HG03108 (cell line): ENCODE measurements at regions not wholly inside any gene's neighbourhood (a gene's known extent, or its start where the extent isn't known, plus 50 kb on each side); places are given as distances from the start of the nearest gene placed in this dataset.
A peak's percentile ranks its signal among the peaks of the same experiment; 100 is the strongest.

ENCODE experiments used
- ATAC-seq: cut with Tn5 transposase; IDR thresholded peaks from one replicate; pipeline ENCODE4 v1.9.1; 2021; ENCODE audit warnings: moderate library complexity; ENCODE audit not compliant: unreplicated experiment

DNA sequence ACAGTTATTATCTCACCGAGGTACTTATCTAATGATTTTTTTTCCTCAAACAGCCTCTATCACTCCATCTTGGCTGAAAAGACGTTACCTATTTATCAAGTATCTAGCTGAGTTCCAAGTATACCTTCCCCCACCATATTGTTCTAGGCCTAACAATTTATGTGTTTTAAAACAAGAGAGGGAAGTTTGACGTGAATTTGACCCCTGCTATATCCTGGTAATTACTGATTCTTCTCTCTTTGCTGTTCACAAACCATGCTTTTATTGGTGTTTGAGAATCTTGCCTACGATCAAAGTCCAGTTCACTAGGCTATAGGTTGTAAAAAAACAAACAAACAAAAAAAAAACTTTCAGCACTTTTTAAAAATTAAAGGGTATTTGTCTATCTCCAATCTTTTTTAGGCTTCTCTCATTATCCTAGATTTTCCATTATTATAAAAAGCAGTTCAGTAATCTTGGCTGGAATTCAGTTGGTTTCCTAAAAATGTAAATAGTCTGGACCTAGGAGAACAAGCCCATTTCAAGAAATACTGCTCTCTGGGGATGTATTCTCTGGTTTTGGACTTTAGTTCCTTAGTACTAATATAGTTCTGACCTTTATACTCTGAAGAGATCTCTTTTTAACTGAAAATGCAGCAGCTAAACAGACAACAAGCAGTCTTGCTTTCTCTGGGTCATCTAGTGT, 505.4 kb downstream of the CPS1 start:
- no peak for ATAC-seq

DNA sequence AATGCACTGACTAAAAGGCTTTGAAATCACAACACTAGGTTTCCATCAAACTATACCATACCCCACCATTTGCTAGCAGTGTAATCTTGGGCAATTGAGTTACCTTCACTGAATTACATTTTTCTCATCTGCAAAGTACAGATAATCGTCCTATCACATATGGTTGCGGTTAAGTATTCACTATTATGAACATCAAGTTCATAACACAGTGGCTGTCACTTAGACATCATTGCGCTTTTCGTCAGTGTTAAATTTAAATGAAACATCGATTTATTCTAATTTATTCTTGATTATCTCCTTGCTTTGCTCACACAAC, 505.9 kb downstream of the CPS1 start:
- ATAC-seq = no peak

DNA sequence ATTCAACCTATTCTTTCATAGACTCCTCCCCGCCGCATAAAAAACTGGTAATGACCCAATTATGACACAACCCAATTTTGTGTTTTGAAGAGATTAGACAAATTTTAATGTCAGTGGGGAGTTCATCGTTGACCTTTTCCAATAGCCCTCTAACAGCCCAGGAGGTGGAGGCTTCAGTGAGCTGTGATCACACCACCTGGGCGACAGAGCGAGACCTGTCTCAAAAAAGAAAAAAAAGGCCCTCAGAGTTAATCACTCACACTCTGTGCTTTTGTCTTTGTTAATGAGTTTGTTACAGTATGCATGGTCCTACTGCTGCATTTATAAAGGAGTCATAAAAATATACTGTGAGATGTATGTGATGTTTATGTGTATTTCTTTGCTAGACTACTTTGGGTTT, 510.6 kb downstream of the CPS1 start:
- ATAC-seq = no peak

DNA sequence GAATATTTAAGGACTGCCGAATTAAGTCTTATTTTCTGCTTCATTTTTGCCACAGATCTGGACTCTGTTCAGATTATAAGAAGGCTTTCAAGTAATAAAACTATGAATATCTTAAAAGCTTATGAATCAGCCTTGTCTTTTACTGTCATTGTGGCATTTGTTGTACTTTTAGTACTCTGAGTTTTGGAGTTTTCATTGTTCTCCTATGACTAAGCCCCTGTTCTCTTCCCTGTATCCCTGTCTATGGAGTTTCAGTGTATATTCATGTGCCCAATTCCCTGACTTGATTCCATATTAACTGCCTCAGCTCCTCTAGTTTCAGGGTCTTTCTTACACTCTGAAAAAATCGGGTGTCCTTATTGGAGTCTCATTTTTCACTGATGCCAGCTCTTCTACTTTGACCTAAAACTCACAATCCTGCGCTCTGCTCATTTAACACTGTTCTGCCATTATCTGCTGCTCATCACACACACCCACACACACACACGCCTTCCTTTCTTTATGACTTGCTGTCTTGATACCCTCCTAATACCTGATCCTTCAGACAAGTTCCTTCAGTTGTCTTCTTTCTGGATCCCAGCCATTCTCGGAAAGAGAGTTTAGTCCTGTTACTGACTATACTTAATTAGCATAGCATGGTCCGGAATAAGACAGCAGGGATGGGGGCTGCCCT, 511.8 kb downstream of the CPS1 start:
- ATAC-seq = no peak

DNA sequence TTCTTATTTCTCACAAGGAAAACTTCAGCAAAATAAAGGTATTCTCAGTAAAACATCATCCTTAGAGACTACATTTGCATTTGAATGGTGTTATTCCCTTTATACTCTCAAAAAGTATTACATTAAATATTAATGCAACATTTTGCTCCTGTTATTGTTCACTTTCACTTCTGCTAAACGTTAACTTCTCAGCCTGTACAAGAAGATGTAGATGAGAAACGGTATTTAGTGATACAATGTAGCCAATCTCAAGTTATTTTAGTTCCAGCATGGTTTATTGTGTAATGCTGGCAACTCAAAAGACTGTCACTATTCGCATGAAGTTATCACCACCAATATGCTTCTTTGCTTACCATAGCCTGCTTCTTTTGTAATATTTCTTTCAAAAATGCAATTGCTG, 514.1 kb downstream of the CPS1 start:
- ATAC-seq = peak; percentile 59

DNA sequence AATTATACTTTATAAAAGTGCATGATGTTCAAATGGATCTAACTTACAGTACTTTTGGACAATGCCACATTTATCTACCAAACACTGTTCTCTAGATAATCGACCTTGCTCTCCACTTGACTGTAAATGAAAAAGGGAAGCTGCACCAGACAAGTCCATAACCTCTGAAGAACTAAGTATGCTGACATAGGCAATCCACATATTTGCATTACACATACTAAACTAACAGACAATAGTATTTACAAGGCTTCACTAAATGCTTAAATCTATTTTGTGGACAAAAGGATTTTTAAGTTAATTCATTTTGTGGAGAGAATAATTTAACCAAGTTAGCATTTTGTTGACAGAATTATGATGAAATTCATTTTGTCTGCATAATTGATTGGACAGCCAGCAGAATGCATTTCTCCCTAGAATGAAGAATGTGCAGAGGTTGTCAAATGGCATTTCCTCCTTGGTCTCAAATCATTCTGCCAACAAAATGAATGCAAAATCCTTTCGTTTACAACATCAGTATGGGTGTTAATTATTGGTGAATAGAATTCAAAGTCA, 520.9 kb downstream of the CPS1 start:
- no peak for ATAC-seq

DNA sequence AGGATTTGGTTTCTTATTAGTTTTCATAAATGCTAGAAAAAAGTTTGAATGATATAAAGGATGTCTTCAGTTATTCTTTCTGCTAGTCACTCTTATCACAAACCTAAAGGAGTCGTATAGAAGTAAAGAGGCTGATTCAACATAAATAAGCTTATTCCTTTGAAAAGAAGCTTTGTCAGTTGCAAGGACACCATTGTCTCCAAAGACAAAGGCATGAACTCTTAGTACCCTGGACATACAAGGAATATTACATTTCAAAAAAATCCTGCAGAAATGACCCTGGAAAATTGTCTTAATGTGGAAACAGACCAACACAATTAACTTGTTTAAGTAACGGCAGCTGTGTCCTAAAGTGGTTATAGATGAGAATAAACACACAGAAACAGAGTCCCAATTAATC, 528.0 kb downstream of the CPS1 start:
- no peak for ATAC-seq

DNA sequence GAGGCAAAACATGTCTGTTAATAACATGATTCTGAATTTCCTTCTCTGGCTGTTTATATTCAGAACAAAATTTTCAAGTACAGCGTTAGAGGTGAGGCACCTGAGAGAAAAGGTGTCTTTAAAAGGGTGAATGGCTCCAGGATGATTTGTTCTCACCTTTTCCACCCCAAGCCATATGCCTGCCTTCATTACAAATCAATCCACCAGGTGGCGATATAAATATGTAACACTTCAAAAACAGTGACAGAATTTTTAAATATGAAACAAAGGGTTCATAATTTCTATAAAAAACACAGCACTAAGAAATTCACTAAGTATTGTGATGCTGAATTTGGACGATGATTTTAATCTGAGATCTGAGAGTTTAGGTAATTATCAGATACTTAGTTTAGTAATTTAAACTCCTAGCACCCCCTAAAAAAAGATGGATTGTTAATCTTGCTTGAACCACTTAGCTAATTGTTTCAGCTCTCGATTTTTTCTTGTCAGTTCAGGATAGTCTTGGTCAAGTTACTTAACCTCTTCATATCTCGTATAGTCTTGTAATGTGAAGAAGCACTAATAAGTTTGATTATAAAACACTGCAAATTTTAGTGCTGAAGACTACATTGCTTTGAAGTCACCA, 528.8 kb downstream of the CPS1 start:
- no peak for ATAC-seq

DNA sequence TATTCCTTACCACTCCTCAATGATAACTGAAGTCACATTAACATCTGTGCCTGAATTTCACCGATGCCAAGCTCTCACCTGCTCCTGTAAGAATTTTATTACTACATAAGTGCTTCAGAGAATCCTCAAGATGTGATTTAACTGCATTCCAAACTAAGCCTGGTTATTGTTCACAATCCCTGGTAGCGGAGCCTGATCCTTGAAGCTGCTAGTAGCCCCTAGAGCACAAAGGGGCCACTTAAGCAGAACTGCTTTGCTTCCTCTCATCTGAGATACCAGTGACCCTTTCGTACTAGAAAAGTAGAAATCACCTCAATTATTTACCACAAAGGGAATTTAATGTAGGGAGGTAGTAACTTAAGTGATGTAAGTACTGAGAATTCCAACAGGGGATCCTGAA, 529.6 kb downstream of the CPS1 start:
- no peak for ATAC-seq

DNA sequence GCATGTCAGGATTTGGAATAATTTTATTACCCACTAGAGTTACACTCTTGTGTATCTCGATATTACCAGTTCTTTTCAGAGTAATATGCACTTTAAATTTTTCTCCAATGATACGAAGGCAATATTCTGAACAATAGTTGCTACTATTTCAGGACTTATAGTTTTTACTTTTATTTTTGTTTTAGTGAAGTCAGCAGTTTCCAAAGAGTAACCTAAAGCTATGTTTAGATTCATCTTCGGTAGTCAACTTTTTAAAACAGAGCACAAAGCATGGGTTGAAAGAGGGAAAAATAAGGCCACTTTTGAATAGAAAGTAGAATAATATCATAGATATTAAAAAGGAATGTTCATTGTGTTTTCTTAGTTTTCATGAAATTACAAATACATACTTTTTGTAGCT, 532.7 kb downstream of the CPS1 start:
- no peak for ATAC-seq

DNA sequence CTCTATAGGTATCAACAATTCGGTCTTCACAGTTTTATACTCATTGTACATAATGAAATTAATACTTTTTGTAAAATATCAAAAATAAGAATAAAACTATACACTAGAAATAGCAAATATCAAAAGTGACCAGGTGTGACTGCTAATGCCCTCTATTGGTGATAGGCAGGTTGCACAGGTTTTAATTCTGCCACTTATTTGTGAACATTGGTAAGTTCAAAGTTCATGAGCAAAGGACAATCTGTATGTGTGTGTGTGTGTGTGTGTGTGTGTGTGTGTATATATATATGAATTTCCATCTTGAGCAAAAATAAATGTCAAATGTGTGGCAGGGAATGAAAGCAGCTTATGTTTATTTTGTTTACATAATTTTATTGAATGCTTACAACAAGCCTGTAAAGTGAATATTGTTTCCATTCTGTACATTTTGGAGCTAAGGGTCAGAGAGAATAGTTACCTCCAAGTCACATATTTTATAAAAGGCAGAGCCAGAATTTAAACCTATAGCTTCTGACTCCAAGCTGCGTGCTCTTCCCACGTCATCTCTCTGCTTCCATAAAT, 537.4 kb downstream of the CPS1 start:
- ATAC-seq = no peak

DNA sequence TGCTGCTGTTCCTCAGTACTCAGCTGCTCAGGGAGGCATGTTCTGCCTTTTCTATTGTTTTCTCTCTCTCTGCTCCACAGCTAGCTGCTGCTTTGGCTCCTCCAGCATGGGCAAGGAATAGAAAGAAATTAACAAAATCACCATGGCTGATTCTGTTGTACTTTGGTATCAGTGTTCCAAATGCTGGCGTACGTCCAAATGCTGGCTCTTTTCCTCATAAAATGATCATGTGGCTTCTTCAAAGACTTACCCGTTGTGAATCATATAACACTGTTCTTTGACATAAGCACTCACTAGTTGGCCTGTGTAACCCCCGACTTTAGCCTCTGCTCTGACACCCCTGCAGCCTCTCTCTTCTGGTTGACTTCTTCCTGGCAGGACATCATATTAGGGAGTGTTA, 547.6 kb downstream of the CPS1 start:
- no peak for ATAC-seq

DNA sequence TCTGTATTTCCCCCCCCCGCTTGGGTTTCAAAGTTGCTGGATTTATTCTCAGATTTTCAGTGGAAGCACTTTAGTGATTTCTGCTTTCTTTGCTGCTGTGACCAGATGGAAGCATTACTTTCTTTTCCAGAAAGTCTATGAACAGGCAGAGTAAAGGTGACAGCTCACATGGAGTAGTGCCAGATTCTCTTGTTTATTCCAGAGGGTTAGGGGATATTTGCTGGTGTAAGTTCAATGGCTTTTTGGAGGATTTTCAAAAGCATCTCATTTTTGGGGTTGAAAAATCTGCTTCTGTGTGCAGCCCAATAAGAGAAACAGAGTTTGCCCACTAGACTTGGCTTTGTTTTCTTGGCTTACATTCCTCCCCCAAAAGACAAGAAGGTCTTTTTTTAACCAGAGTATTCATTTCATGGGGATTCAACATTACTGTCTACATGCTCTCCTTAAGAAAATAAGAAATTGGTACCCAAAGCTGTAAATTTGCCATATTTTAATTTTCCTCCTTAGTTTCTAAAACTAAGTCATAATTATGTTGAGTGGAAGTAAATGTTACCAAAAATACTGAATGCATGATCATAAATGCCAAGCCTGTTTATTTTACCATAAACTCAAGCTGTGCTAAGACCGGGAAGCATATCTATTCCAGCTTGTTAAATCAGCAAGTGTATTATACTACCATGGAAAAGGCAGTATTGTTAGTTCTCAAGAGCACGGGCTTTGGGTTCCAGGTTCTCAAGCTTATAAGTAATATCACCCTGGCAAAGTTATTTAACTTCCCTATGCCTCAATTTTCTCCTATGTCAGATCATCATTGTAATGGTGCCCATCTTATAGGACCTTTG, 557.2 kb downstream of the CPS1 start:
- ATAC-seq = no peak

DNA sequence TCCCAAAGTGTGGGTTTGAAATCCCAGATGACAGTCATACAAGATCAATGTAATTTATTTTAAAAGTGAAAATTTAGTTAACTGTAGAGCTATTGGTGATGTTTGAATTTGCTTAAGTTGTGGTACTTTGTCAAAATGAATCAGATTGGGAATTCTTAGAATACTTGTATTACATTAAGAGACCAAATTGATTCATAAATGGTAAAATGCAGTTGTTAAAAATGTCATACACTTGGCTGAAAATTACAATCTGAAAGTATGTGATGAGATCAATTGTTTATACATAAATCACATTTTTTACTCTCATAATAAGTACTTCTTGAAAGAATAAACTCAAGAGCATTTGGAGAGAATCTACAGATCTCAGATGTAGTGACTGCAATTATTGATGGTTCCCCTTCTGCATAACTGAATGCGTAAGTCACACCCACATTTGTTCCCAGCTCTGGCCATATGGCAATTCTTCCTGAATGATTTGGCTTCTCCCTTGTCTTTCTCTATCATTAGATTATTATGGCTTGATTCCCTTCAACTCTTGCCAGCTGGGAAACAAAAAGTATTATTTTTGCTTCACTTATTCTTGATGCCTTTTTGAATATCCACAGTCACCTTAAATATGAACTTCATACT, 558.5 kb downstream of the CPS1 start:
- ATAC-seq = no peak

DNA sequence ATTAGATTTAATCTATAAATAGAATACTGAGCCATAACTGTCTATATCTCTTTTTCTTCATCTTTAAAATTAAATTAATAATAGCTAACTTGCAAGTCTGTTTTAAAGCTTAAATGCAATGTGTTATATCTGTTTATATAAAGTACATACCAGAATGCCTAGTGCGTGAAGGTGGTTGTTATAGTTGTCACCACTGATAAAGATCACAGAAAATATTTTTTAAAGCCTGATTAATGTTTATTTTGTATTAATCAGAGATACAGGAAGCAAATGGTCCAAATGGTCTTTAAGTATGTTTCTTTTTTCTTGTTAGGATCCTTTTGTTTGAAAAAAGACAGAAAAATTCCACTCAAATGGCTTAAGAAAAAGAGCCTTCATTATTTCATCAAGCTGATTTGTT, 560.6 kb downstream of the CPS1 start:
- ATAC-seq = no peak

DNA sequence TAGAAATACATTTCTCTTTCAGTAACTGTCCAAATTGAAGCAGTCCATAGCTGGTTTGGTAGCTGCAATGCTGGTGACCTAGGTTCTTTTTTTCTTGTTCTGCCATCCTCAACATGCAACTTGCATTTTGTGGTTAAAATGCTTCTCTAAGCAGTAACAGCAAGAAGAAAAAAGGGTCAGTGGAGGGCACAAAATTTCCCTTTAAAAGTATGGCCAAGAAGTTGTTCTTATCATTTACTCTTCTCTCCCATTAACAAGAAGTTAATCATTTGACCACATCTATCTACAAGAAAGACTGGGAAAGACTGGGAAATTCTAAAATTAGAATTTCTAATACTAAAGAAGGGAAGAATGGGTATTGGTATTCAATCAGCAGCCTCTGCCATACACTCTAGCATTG, 569.9 kb downstream of the CPS1 start:
- ATAC-seq = no peak

DNA sequence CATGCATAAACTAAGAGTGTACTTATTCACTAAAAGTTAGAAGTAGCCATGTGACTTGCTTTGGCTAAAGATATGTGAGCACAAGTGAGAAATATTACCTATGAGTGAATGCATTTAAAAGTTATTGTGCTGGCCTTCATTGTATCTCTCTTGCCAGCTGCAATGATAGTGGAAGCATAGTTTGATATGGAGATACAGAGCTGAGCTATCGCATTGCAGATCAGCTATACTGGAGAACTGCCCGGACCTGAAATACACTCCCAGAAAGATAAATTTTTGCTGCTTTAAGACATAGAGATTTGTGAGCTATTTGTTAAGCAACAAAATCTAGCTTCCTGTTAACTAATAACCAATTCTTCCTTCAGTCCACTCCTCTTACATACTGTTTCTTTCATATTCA, 571.1 kb downstream of the CPS1 start:
- no peak for ATAC-seq

DNA sequence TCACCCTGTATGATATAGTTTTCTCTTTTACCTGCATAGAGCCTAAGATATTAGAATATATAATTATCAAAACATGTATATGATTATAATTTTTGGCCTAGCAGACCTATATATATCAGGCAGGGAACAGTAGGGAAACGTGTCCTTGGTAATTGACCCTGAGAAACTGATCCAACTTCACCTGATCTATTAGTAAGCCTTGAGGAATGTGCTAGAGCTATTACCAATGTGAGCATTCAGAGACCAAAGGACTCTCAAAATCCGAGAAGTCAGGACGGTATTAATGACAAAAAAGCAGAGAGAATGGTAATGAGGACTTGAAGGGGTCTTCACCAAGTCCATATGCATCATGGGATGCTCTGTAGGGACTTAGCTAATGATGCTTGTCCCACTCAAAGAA, 571.9 kb downstream of the CPS1 start:
- no peak for ATAC-seq

DNA sequence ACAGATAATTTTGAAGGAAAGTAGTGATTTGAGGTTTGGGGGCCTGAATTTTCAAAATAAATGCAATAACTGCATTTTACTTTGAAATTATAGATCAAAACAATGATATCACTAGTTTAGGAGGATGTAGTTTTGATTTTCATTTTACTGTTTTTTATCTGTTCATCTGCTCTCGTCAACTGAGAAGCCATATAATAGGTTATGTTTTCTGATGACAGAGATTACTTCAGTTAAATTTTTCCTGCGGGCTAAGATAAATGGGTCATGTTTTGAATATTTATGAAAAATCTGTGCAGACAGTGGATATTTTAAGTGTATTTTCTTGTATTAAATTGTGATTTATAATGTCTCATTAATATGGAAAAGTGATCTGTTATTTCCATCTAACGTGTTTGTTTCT, 573.4 kb downstream of the CPS1 start:
- ATAC-seq = no peak

DNA sequence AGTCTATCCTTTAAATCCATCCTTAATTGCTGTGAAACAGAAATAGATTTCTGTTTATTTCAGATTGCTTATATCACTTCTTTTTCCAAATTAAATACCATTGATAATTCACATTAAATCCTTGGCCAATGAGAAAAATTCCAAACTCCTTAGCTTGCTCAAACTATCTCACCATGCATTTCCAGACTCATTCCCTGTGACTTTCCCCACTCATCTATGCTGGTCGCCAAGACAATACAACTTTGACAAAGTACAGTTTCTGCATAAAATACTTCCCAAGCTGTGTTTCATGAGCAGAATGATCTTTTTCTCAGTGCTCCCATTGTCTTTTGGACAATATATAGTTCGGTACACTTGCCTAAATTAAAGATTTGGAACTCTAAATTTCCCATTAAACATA, 575.6 kb downstream of the CPS1 start:
- no peak for ATAC-seq

DNA sequence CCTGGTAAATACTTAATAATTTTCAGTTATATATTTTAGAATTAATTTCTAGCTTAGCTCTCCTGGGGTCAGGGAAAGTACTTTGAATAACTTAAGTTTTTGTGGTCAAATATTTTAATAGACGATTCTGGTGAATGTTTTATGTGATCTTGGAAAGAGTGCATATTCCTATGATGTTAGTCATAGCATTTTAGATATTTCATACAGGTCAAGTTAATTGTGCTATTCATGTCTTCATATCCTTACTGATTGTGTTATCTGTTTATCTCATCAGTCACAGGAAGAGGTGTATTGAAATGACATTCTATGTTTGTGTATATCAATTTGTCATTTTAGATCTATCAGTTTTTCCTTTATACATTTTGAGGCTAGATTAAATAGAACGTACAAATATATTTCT, 576.2 kb downstream of the CPS1 start:
- ATAC-seq = no peak
